Heart left ventricle (tissue), 16 donors: ENCODE measurements at regions not wholly inside any gene's neighbourhood (a gene's known extent, or its start where the extent isn't known, plus 50 kb on each side); places are given as distances from the start of the nearest gene placed in this dataset.

ENCODE experiments used
- ATAC-seq, 4 donors: fragments of 200-7000 bp; cut with Tn5 transposase; one replicate each; pipeline ENCODE4 v1.9.1; 2020 to 2022; ENCODE audit warnings: moderate library complexity in 4 of 4, mild to moderate bottlenecking in 3 of 4, moderate number of reproducible peaks in 1 of 4
- DNase-seq, 5 donors: peaks; one replicate each; pipeline ENCODE4 v3.0.0-alpha.2; 2020
- H3K27ac ChIP-seq, 12 donors: fragments of 200-600 bp; sonication (generic) in 4 of 12; one replicate each; pipeline versions ENCODE4 v1.5.0 to v1.8.0; 2016 to 2022; ENCODE audit warnings: mild to moderate bottlenecking in 2 of 12
- H3K27me3 ChIP-seq, 9 donors: fragments of 200-600 bp; sonication (generic) in 2 of 9; one replicate each; pipeline versions ENCODE4 v1.5.1 to v1.8.0; 2016 to 2022; ENCODE audit warnings: mild to moderate bottlenecking in 3 of 9
- H3K36me3 ChIP-seq, 9 donors: fragments of 200-600 bp; sonication (generic) in 2 of 9; one replicate each; pipeline versions ENCODE4 v1.5.0 to v1.8.0; 2018 to 2022; ENCODE audit warnings: mild to moderate bottlenecking in 2 of 9
- H3K4me1 ChIP-seq, 12 donors: fragments of 200-600 bp; sonication (generic) in 4 of 12; one replicate each; pipeline versions ENCODE4 v1.5.0 to v1.8.0; 2016 to 2022; ENCODE audit warnings: mild to moderate bottlenecking in 3 of 12
- H3K4me3 ChIP-seq, 12 donors: fragments of 200-600 bp; sonication (generic) in 4 of 12; one replicate each; pipeline versions ENCODE4 v1.5.0 to v1.8.0; 2017 to 2022; ENCODE audit warnings: mild to moderate bottlenecking in 9 of 12, moderate library complexity in 4 of 12
- H3K9me3 ChIP-seq, 12 donors: fragments of 200-600 bp; sonication (generic) in 4 of 12; one replicate each; pipeline versions ENCODE4 v1.5.0 to v1.8.0; 2016 to 2022; ENCODE audit warnings: mild to moderate bottlenecking in 1 of 12
- CTCF ChIP-seq, 12 donors: fragments of 200-600 bp; sonication (generic) in 4 of 12; IDR thresholded peaks; one replicate each; pipeline versions ENCODE4 v1.5.0 to v1.8.0; 2018 to 2022; ENCODE audit warnings: antibody characterized with exemption in 12 of 12, mild to moderate bottlenecking in 5 of 12
- POLR2A ChIP-seq, 2 donors: fragments of 450-650 bp; IDR thresholded peaks; one replicate each; pipeline ENCODE4 v1.6.1; 2017; ENCODE audit warnings: antibody characterized with exemption in 2 of 2, mild to moderate bottlenecking in 2 of 2, moderate library complexity in 2 of 2
- WGBS, 4 donors: extraction: QIAGEN DNeasy Blood & Tissue Kit in 2 of 4; methylation state at CpG; one replicate each; pipeline versions ENCODE4 v1.1.5 to v1.1.7; 2013 to 2018; 5-methylcytosine and 5-hydroxymethylcytosine counted together
- intact Hi-C, 10 donors: fragments of 100-400 bp; cut with DNase I; formaldehyde crosslinking; loops; one replicate each; pipeline versions ENCODE4 v1.11.1 to v1.14.2; 2022
- donor health status: ischemic (EF 13 %, LVEDD 7.1; RV severe dilation, severe dysfunction).
- donor health status: healthy with polysubstance abuse.
- donor health status: DM: no; HTN: yes; CAD: no.
- donor health status: DM: no; HTN: no; CAD: no.
- donor health status: ischemic (EF 25% LVEDD 6.9; RV normal size, moderate dysfunction).
- donor health status: ischemic (EF 25% LVEDD 5.7; RV mildly dilated, moderate dysfunction).
- donor health status: healthy.
- donor health status: DM: yes; HTN: yes; CAD: no.
- donor health status: ischemic (EF 35%, LVEDD 5.7; RV mildly dilated, moderate dysfunction).
- donor health status: nonischemic (EF 11% LVEDD 7.7; RV severe dilation, severe dysfunction).
- donor health status: DM: yes; HTN: yes; CAD: no.
- donor health status: PGD.
- donor health status: ischemic (EF 29% LVEDD 5.4; RV normal size, mild dysfunction).
- donor health status: nonischemic (EF 23%, LVEDD 6.1; RV moderate dilation, normal function).

- intact Hi-C loops: loop anchor here in 1 of 10 donors (10.0 kb wide), 1 partner anchor 109 kb away; the partner anchor contains the start of gene PTCH1
- no peak for DNase-seq
- TF ChIP-seq CTCF (IDR thresholded peaks at IDR 0.05): no peak
- no peak for TF ChIP-seq POLR2A (IDR thresholded peaks at IDR 0.05)
- no peak for ATAC-seq
- no peak overlapping the region for H3K4me3 ChIP-seq
- 91 to 94% (median 93%) methylated on average over 4 of the region's 4 CpGs for WGBS, 4 donors
- H3K36me3 ChIP-seq: no peaks in the 10 kb centered on the region
- H3K27me3 ChIP-seq: no peaks in the 10 kb centered on the region
- H3K9me3 ChIP-seq: peaks cover 0 to 6% (median 0%) of the 10 kb centered on the region in 12 donors
- H3K4me1 ChIP-seq: peaks cover 0 to 12% (median 0%) of the 10 kb centered on the region in 12 donors
- no peak overlapping the region for H3K27ac ChIP-seq
These were observed 106.9 kb upstream of the PTCH1 start for GRCh38 chr9:95623640-95624039.

DNA sequence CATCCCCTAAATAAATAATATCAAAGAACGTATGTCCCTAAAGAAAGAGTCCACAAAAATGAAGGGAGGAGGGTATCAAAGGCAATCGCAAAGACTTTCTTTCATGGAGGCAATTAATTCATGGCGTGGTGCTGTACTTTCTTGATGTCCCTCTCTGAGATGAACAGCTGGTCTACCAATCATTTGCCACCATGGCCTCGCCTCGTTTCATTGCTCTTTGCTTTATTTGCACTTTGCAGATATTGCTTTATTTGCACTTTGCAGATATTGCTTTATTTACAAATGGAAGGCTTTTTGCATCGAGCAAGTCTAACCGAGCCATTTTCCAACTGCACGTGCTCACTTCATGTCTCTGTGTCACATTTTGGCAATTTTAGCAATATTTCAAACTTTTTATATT lies 104.0 kb upstream of the PTCH1 start:
- WGBS, 4 donors: 94 to 97% (median 95%) methylated on average over 8 of the region's 8 CpGs
- no peaks in the 10 kb centered on the region for H3K36me3 ChIP-seq
- DNase-seq (no peak), ATAC-seq (no peak)
- H3K27ac ChIP-seq: no peak overlapping the region
- no peaks in the 10 kb centered on the region for H3K4me1 ChIP-seq
- H3K9me3 ChIP-seq: peaks cover 0 to 6% (median 0%) of the 10 kb centered on the region in 12 donors
- peaks cover 0 to 3% (median 0%) of the 10 kb centered on the region in 9 donors for H3K27me3 ChIP-seq
- no peak for TF ChIP-seq POLR2A (IDR thresholded peaks at IDR 0.05)
- no peak for TF ChIP-seq CTCF (IDR thresholded peaks at IDR 0.05)
- no peak overlapping the region for H3K4me3 ChIP-seq
- intact Hi-C loops: loop anchor here in 1 of 10 donors (10.0 kb wide), 1 partner anchor 106 kb away; the partner anchor contains the start of gene PTCH1

DNA sequence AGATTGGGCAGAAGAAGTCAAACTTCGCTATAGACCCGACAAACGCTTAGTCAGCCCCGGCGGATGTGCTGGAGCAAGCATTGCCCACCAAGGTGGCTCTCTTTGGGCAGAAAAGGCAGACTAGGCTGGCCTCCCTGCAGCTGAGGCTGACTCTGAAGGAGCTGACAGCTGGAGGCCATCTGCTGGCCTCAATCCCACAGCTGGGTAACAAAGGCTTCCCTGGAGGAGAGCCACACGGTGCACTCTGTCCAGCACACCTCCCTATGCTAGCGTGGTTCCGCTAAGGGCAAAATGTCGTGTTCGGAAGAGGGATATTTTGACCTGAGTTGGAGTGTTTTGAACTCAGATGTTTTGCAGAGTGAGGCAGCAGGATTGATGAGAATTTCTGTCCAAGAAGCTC lies 103.5 kb upstream of the PTCH1 start:
- 90 to 92% (median 90%) methylated on average over 10 of the region's 10 CpGs for whole genome bisulfite sequencing, 4 donors
- TF ChIP-seq CTCF (IDR thresholded peaks at IDR 0.05): no peak
- no peak for TF ChIP-seq POLR2A (IDR thresholded peaks at IDR 0.05)
- Histone ChIP-seq H3K36me3 (no peaks in the 10 kb centered on the region), H3K27ac (no peak overlapping the region), H3K27me3 (peaks cover 0 to 3% (median 0%) of the 10 kb centered on the region in 9 donors), H3K4me3 (no peak overlapping the region), H3K9me3 (peaks cover 0 to 6% (median 0%) of the 10 kb centered on the region in 12 donors), H3K4me1 (no peaks in the 10 kb centered on the region)
- intact Hi-C loops: loop anchor here in 1 of 10 donors (10.0 kb wide), 1 partner anchor 106 kb away; the partner anchor contains the start of gene PTCH1
- DNase-seq (no peak), ATAC-seq (no peak)

DNA sequence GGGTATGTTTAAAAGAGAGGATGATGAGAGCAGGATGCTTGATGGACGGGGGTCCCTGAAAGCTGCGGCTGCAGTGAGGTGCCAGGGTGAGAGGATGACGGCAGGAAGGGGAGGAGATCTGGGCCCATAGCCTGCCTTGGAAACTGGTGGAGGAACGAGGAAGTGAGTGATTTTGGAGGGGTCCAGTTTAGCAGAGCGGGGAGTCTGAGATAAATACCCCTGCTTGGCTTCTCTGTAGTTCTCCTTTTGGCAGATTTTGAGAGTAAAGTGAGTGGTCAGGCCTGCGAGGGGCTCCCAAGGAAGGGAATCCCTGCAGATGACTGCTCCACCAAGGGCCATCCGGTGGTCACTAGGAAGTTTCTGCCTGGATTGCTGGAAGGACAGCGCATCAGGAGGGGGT lies 98.5 kb upstream of the PTCH1 start:
- Histone ChIP-seq H3K27me3 (peaks cover 0 to 6% (median 0%) of the 10 kb centered on the region in 9 donors), H3K4me3 (no peak overlapping the region), H3K9me3 (peaks cover 0 to 10% (median 0%) of the 10 kb centered on the region in 12 donors), H3K36me3 (no peaks in the 10 kb centered on the region), H3K27ac (no peak overlapping the region), H3K4me1 (no peaks in the 10 kb centered on the region)
- WGBS, 4 donors: 71 to 86% (median 82%) methylated on average over 8 of the region's 8 CpGs
- intact Hi-C loops: no loop called here
- no peak for TF ChIP-seq POLR2A (IDR thresholded peaks at IDR 0.05)
- no peak for TF ChIP-seq CTCF (IDR thresholded peaks at IDR 0.05)
- ATAC-seq (no peak), DNase-seq (no peak)
